Type B pancreatic cell (in vitro differentiated cells): ENCODE measurements at regions not wholly inside any gene's neighbourhood (a gene's known extent, or its start where the extent isn't known, plus 50 kb on each side); places are given as distances from the start of the nearest gene placed in this dataset.

Source experiments
- DNase-seq: peaks from one replicate; pipeline ENCODE4 v3.0.0; 2021; ENCODE audit warnings: mixed read lengths; ENCODE audit not compliant: unreplicated experiment; ENCODE audit errors: extremely low spot score
- H3K27ac Mint-ChIP-seq: 2 replicates; pipeline ENCODE4 v1.8.0; 2021; ENCODE audit warnings: mild to moderate bottlenecking, mixed read lengths
- H3K27me3 Mint-ChIP-seq: 2 replicates; pipeline ENCODE4 v1.8.0; 2021; ENCODE audit warnings: mixed read lengths
- H3K36me3 Mint-ChIP-seq: 2 replicates; pipeline ENCODE4 v1.8.0; 2021; ENCODE audit warnings: mixed read lengths
- H3K4me1 Mint-ChIP-seq: one replicate; pipeline ENCODE4 v1.8.0; 2021; ENCODE audit warnings: mixed read lengths; ENCODE audit not compliant: unreplicated experiment
- H3K4me3 Mint-ChIP-seq: 2 replicates; pipeline ENCODE4 v1.8.0; 2021; ENCODE audit warnings: mild to moderate bottlenecking, mixed read lengths
- H3K9me3 Mint-ChIP-seq: 2 replicates; pipeline ENCODE4 v1.8.0; 2021; ENCODE audit warnings: mixed read lengths
- TF ChIP-seq, protein P1 (sequence below): fragments of 200-600 bp; sonication (generic); conservative IDR thresholded peaks from 2 replicates; pipeline ENCODE4 v1.5.0; 2021; ENCODE audit warnings: antibody characterized with exemption, mild to moderate bottlenecking

DNA sequence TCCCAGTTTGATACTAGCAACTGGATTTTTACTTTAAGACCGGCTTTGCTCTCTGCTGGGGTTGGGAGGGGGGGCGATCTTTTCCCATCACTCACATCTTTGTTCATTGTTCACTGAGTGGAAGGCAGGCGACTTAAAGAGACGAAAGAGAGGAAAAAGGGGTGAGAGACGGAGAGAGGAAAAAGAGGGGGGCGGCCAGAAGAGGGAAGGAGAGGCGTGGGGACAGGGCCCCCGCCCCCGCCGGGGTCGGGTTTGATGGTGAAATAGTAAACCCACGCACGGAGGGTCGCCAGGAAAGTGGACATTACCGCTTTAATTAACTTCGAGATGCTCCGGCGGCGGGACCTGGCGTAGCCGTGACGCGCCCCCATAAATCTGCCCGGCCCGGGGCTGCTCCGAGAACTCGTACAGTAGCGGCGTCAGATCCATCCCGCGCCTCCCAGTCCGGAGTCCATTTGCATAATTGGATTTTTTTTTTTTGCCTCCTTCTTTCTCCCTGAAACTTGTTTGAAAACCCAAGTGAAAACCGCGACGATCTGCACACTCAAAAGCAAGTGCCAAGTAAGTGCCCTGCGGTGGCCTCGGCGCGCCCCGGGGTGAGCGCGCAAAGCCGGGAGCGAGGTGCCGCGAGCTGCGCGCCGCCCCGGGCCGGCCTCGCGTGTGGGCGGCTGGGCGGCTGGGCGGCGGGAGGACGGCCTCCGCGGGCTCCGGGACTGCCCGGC, 143.9 kb upstream of the ZNF536 start:
- DNase-seq, result no peak
- H3K27ac Mint-ChIP-seq, result peak overlapping the region; percentile 23
- H3K4me1 Mint-ChIP-seq, result peaks cover 26% of the 10 kb centered on the region
- peak overlapping the region; percentile 92 for H3K4me3 Mint-ChIP-seq
- no peaks in the 10 kb centered on the region for H3K9me3 Mint-ChIP-seq
- TF ChIP-seq, protein P1, sequence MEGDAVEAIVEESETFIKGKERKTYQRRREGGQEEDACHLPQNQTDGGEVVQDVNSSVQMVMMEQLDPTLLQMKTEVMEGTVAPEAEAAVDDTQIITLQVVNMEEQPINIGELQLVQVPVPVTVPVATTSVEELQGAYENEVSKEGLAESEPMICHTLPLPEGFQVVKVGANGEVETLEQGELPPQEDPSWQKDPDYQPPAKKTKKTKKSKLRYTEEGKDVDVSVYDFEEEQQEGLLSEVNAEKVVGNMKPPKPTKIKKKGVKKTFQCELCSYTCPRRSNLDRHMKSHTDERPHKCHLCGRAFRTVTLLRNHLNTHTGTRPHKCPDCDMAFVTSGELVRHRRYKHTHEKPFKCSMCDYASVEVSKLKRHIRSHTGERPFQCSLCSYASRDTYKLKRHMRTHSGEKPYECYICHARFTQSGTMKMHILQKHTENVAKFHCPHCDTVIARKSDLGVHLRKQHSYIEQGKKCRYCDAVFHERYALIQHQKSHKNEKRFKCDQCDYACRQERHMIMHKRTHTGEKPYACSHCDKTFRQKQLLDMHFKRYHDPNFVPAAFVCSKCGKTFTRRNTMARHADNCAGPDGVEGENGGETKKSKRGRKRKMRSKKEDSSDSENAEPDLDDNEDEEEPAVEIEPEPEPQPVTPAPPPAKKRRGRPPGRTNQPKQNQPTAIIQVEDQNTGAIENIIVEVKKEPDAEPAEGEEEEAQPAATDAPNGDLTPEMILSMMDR, result no peak
- no peaks in the 10 kb centered on the region for H3K36me3 Mint-ChIP-seq
- H3K27me3 Mint-ChIP-seq, result peaks cover 84% of the 10 kb centered on the region

DNA sequence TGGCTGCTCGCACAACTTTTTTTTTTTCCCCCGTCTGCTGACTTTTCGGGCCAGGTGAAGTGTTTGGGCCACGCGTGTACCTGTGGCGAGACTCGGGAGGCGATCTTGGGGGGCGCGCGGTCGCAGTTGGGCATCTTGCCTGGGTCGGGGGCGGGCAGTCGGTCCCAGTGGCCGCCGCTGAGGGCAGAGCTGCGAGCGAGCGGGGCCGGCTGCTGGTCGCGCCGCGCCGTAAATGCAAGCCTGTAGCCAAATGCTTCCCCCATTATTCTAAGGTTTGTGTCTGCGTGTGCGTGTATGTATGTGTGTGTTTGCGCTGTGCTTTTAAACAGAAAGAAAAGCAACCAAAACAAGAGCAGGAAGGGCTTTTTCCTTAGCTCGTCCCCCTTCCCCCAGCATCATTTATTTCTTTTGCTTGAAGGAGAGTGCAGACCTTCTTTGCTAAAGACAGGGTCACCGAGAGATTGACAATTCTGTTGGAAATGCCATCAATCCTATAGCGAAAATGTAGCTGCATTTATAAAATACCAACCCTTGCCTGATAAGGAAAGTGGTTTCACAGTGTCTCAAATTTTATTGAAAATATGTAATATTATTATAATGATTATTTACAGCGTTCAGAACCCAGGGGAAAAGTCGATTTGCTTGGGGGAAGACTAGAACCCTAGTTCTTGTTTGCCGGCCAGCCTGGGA, 143.2 kb upstream of the ZNF536 start:
- TF ChIP-seq, protein P1, result no peak
- Mint-ChIP-seq H3K36me3 (no peaks in the 10 kb centered on the region), H3K4me1 (peaks cover 26% of the 10 kb centered on the region), H3K4me3 (peak overlapping the region; percentile 92), H3K27ac (peak overlapping the region; percentile 55), H3K9me3 (no peaks in the 10 kb centered on the region), H3K27me3 (peaks cover 84% of the 10 kb centered on the region)
- no peak for DNase-seq

DNA sequence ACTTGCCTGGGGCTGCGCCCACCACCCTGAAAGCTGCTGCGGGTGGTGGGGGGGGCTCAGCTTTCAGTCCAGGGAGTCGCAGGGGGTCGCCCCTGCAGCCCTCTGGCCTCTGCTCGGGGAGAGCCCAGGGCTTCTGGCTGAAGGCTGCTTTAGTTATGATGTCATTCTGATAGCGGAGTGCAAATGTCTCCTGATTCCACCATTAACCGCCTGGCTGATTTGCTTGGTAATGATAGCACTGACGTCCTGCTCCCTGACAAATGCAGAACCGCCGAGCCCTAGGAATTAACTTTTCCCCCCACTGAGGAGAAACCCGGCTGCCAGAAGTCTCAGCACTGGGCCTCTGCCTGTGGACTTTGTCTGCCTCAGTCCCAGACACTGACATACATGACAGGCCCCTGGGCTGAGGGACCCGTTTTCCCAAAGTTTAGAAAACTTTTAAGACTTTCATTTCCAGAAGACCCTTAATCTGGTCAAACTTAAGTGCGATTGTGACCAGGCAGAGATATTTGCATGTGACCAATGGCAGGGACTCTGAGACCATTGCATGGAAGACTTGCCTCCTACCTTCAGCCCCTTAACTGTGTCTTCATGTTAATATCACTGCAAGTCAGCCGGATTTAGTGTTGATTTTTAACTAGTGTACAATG, 142.5 kb upstream of the ZNF536 start:
- H3K27me3 Mint-ChIP-seq, result peaks cover 82% of the 10 kb centered on the region

GRCh38 chr19:30231408-30232318, 140.5 kb upstream of the ZNF536 start:
- TF ChIP-seq, protein P1, result no peak
- peaks cover 24% of the 10 kb centered on the region for H3K4me1 Mint-ChIP-seq
- H3K27ac Mint-ChIP-seq, result no peak overlapping the region
- no peak for DNase-seq
- H3K36me3 Mint-ChIP-seq, result no peaks in the 10 kb centered on the region
- H3K27me3 Mint-ChIP-seq, result peaks cover 87% of the 10 kb centered on the region
- no peaks in the 10 kb centered on the region for H3K9me3 Mint-ChIP-seq
- H3K4me3 Mint-ChIP-seq, result no peak overlapping the region

More for the DNA sequence above, 142.5 kb upstream of the ZNF536 start:
- Mint-ChIP-seq H3K9me3 (no peaks in the 10 kb centered on the region), H3K27ac (no peak overlapping the region), H3K4me1 (peaks cover 26% of the 10 kb centered on the region), H3K36me3 (no peaks in the 10 kb centered on the region), H3K4me3 (peak overlapping the region; percentile 76)
- TF ChIP-seq, protein P1, result no peak
- DNase-seq, result no peak

GRCh38 chr19:30233375-30233774, 138.8 kb upstream of the ZNF536 start:
- Mint-ChIP-seq H3K27me3 (peaks cover 91% of the 10 kb centered on the region), H3K27ac (no peak overlapping the region)
- TF ChIP-seq, protein P1, result no peak

More at GRCh38 chr19:30233375-30233774, 138.8 kb upstream of the ZNF536 start:
- DNase-seq, result no peak
- Mint-ChIP-seq H3K4me1 (peaks cover 18% of the 10 kb centered on the region), H3K4me3 (no peak overlapping the region), H3K9me3 (no peaks in the 10 kb centered on the region), H3K36me3 (peaks cover 3% of the 10 kb centered on the region)
